HepG2 (cell line): ENCODE measurements at regions not wholly inside any gene's neighbourhood (a gene's known extent, or its start where the extent isn't known, plus 50 kb on each side); places are given as distances from the start of the nearest gene placed in this dataset.

Experiments used
- AGO1 ChIP-seq: fragments of 200-400 bp; formaldehyde crosslinking; IDR thresholded peaks from 2 replicates; pipeline ENCODE4 v1.6.1; 2017; ENCODE audit warnings: mild to moderate bottlenecking, low read depth, low read length, moderate library complexity; ENCODE audit not compliant: poor library complexity, severe bottlenecking
- CAMTA2 ChIP-seq: sonication (generic); formaldehyde crosslinking; IDR thresholded peaks from 2 replicates; pipeline ENCODE4 v1.4.0; 2020; ENCODE audit warnings: mild to moderate bottlenecking, missing genetic modification reagents, borderline replicate concordance
- CENPX ChIP-seq: sonication (generic); formaldehyde crosslinking; IDR thresholded peaks from 2 replicates; pipeline ENCODE4 v1.9.0; 2021; ENCODE audit warnings: mild to moderate bottlenecking, missing genetic modification reagents, moderate library complexity
- E2F2 ChIP-seq: sonication (generic); formaldehyde crosslinking; IDR thresholded peaks from 2 replicates; pipeline ENCODE4 v1.4.0; 2020; ENCODE audit warnings: missing genetic modification reagents, borderline replicate concordance
- FUBP1 ChIP-seq: sonication (generic); formaldehyde crosslinking; IDR thresholded peaks from 2 replicates; pipeline ENCODE4 v1.5.1; 2020; ENCODE audit warnings: missing genetic modification reagents, mild to moderate bottlenecking, borderline replicate concordance
- HNF4A ChIP-seq: sonication (generic); formaldehyde crosslinking; IDR thresholded peaks from 2 replicates; pipeline ENCODE4 v1.4.0; 2020; ENCODE audit warnings: missing genetic modification reagents
- JUNB ChIP-seq: sonication (generic); formaldehyde crosslinking; IDR thresholded peaks from 2 replicates; pipeline ENCODE4 v1.8.0; 2022; ENCODE audit warnings: missing genetic modification reagents, mild to moderate bottlenecking, borderline replicate concordance
- MAFK ChIP-seq, 2 experiments: IDR thresholded peaks in 1 of 2; conservative IDR thresholded peaks in 1 of 2; 2 replicates each; pipeline ENCODE4 v1.6.1; 2011; ENCODE audit warnings: improper control_type of control experiment in 2 of 2, low read length in 2 of 2
- NFIB ChIP-seq: sonication (generic); formaldehyde crosslinking; IDR thresholded peaks from 2 replicates; pipeline ENCODE4 v1.9.0; 2021; ENCODE audit warnings: missing genetic modification reagents, mild to moderate bottlenecking, borderline replicate concordance
- NFRKB ChIP-seq: fragments of 450-650 bp; IDR thresholded peaks from 2 replicates; pipeline ENCODE4 v1.6.1; 2017
- PHF5A ChIP-seq: IDR thresholded peaks from one replicate; pipeline ENCODE4 v1.6.1; 2018; ENCODE audit warnings: low read depth, missing genetic modification reagents; ENCODE audit not compliant: unreplicated experiment
- RBFOX2 ChIP-seq: fragments of 200-400 bp; formaldehyde crosslinking; IDR thresholded peaks from 2 replicates; pipeline ENCODE4 v1.6.1; 2017; ENCODE audit warnings: low read depth, mild to moderate bottlenecking, low read length
- RORA ChIP-seq: sonication (generic); formaldehyde crosslinking; IDR thresholded peaks from 2 replicates; pipeline ENCODE4 v1.5.0; 2020; ENCODE audit warnings: mild to moderate bottlenecking, missing genetic modification reagents, moderate library complexity
- THAP7 ChIP-seq: sonication (generic); formaldehyde crosslinking; IDR thresholded peaks from 2 replicates; pipeline ENCODE4 v1.8.1; 2023; ENCODE audit warnings: mild to moderate bottlenecking, missing genetic modification reagents
- ZMYM4 ChIP-seq: sonication (generic); formaldehyde crosslinking; IDR thresholded peaks from 2 replicates; pipeline ENCODE4 v1.8.1; 2023; ENCODE audit warnings: mild to moderate bottlenecking, missing genetic modification reagents
- ZNF12 ChIP-seq: sonication (generic); formaldehyde crosslinking; IDR thresholded peaks from 2 replicates; pipeline ENCODE4 v1.5.0; 2020; ENCODE audit warnings: missing genetic modification reagents
- ZNF234 ChIP-seq: sonication (generic); formaldehyde crosslinking; conservative IDR thresholded peaks from 2 replicates; pipeline ENCODE4 v1.5.1; 2020; ENCODE audit warnings: mild to moderate bottlenecking, missing genetic modification reagents
- ZNF432 ChIP-seq: sonication (generic); formaldehyde crosslinking; IDR thresholded peaks from 2 replicates; pipeline ENCODE4 v1.5.0; 2020; ENCODE audit warnings: missing genetic modification reagents, mild to moderate bottlenecking, borderline replicate concordance
- ZNF451 ChIP-seq: sonication (generic); formaldehyde crosslinking; IDR thresholded peaks from 2 replicates; pipeline ENCODE4 v1.5.0; 2020; ENCODE audit warnings: mild to moderate bottlenecking, missing genetic modification reagents
- ZNF562 ChIP-seq: sonication (generic); formaldehyde crosslinking; IDR thresholded peaks from 2 replicates; pipeline ENCODE4 v1.8.0; 2022; ENCODE audit warnings: missing genetic modification reagents, borderline replicate concordance
- ZNF563 ChIP-seq: sonication (generic); formaldehyde crosslinking; IDR thresholded peaks from 2 replicates; pipeline ENCODE4 v1.8.0; 2022; ENCODE audit warnings: mild to moderate bottlenecking, moderate library complexity, missing genetic modification reagents
- ZNF598 ChIP-seq: sonication (generic); formaldehyde crosslinking; IDR thresholded peaks from 2 replicates; pipeline ENCODE4 v1.5.1; 2020; ENCODE audit warnings: mild to moderate bottlenecking, missing genetic modification reagents, borderline replicate concordance
- TF ChIP-seq, protein P1 (sequence below): sonication (generic); formaldehyde crosslinking; IDR thresholded peaks from 2 replicates; pipeline ENCODE4 v1.4.0; 2020; ENCODE audit warnings: mild to moderate bottlenecking, missing genetic modification reagents
- TF ChIP-seq, protein P2 (sequence below): sonication (generic); formaldehyde crosslinking; IDR thresholded peaks from 2 replicates; pipeline ENCODE4 v1.4.0; 2020; ENCODE audit warnings: missing genetic modification reagents, borderline replicate concordance

DNA sequence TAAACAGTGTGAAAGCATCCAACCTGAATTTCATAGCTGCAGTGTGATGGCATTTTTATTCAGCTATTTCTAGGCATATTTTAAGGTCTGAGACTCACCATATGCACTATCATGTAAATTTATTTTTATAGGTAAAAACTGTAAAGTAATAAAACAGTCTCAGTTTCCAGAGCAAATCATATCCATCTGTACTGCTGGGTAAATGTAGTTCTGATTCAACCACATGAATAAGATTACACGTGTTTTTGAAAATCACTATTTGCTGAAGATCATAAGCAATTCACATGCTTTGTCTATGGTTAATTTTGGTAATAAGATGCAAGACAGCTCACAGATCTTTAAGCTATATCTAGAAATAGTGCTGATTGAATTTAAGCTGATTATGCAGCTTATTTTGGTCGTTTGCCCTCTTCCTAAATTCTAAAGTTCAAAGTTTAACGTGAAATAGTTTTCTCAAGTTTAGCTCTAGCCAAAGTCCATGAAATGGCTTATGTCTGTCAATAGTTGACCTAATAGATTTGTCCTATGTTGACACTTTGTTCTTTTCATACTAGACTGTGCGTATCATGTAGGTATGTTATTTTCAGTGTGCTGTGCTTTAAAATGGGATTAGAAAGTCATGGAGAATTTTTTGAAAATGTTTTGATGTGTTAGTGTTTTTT lies 489.0 kb downstream of the USP25 start (continued):
- TF ChIP-seq ZNF562 (CRISPR knock-in tag) (no peak), AGO1 (no peak), HNF4A (CRISPR knock-in tag) (peak; percentile 68), ZNF563 (CRISPR knock-in tag) (no peak), ZNF234 (CRISPR knock-in tag) (no peak), ZNF432 (no peak), JUNB (CRISPR knock-in tag) (no peak), NFRKB (no peak), E2F2 (CRISPR knock-in tag) (no peak), CENPX (CRISPR knock-in tag) (no peak), FUBP1 (CRISPR knock-in tag) (no peak), ZNF451 (CRISPR knock-in tag) (no peak), THAP7 (CRISPR knock-in tag) (no peak), CAMTA2 (CRISPR knock-in tag) (no peak), ZNF598 (CRISPR knock-in tag) (no peak), PHF5A (CRISPR knock-in tag) (no peak), RORA (CRISPR knock-in tag) (no peak), ZMYM4 (CRISPR knock-in tag) (no peak), RBFOX2 (no peak), ZNF12 (CRISPR knock-in tag) (no peak), NFIB (CRISPR knock-in tag) (no peak), MAFK (conservative IDR thresholded peaks at IDR 0.05 in 1 of 2, IDR thresholded peaks at IDR 0.05 in 1 of 2; ENCODE audit: low read length in 2 of 2) (peak; percentile 20 to 27; a peak in 1 of 4 replicates)
- TF ChIP-seq, protein P1, sequence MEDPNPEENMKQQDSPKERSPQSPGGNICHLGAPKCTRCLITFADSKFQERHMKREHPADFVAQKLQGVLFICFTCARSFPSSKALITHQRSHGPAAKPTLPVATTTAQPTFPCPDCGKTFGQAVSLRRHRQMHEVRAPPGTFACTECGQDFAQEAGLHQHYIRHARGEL (CRISPR knock-in tag), result no peak
- TF ChIP-seq, protein P2, sequence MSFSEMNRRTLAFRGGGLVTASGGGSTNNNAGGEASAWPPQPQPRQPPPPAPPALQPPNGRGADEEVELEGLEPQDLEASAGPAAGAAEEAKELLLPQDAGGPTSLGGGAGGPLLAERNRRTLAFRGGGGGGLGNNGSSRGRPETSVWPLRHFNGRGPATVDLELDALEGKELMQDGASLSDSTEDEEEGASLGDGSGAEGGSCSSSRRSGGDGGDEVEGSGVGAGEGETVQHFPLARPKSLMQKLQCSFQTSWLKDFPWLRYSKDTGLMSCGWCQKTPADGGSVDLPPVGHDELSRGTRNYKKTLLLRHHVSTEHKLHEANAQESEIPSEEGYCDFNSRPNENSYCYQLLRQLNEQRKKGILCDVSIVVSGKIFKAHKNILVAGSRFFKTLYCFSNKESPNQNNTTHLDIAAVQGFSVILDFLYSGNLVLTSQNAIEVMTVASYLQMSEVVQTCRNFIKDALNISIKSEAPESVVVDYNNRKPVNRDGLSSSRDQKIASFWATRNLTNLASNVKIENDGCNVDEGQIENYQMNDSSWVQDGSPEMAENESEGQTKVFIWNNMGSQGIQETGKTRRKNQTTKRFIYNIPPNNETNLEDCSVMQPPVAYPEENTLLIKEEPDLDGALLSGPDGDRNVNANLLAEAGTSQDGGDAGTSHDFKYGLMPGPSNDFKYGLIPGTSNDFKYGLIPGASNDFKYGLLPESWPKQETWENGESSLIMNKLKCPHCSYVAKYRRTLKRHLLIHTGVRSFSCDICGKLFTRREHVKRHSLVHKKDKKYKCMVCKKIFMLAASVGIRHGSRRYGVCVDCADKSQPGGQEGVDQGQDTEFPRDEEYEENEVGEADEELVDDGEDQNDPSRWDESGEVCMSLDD (CRISPR knock-in tag), result no peak
